ENCODE measurements at regions not wholly inside any gene's neighbourhood (a gene's known extent, or its start where the extent isn't known, plus 50 kb on each side); places are given as distances from the start of the nearest gene placed in this dataset.

DNA sequence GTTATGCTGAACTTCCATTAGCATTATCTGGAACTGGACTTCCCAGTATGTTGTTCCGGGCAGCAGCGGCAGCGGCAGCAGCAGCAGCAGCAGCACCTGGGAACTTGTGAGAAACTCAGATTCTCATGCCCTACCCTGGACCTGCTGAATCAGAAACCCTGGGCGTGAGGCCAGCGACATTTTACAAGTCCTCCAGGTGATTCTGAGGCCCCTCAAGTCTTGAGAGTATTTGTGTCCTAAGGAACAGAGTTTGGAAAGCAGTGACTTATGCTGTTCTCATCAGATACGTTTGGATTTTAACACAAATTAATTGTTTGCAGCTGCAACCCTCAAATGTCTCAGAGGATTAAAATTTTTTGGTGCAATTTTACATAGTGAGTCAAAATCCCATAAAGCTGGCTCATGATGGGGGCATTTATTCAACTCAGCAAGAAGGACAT, 157.2 kb upstream of the KAZN start:
- no peak for TF ChIP-seq EZH2 (IDR thresholded peaks at IDR 0.05; ENCODE audit: low read depth)
- TF ChIP-seq, protein P1, sequence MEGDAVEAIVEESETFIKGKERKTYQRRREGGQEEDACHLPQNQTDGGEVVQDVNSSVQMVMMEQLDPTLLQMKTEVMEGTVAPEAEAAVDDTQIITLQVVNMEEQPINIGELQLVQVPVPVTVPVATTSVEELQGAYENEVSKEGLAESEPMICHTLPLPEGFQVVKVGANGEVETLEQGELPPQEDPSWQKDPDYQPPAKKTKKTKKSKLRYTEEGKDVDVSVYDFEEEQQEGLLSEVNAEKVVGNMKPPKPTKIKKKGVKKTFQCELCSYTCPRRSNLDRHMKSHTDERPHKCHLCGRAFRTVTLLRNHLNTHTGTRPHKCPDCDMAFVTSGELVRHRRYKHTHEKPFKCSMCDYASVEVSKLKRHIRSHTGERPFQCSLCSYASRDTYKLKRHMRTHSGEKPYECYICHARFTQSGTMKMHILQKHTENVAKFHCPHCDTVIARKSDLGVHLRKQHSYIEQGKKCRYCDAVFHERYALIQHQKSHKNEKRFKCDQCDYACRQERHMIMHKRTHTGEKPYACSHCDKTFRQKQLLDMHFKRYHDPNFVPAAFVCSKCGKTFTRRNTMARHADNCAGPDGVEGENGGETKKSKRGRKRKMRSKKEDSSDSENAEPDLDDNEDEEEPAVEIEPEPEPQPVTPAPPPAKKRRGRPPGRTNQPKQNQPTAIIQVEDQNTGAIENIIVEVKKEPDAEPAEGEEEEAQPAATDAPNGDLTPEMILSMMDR (conservative IDR thresholded peaks at IDR 0.05), result no peak

Data from PC-9 (cell line).